Sigmoid colon (tissue), 6 donors: ENCODE measurements at regions not wholly inside any gene's neighbourhood (a gene's known extent, or its start where the extent isn't known, plus 50 kb on each side); places are given as distances from the start of the nearest gene placed in this dataset.
"Not testable (repeated sequence)": the region's sequence is repeated elsewhere in the genome, so short reads cannot be mapped to it uniquely, and the experiment has no call there.

ENCODE experiments used
- DNase-seq: peaks from one replicate; pipeline ENCODE4 v3.0.0-alpha.2; 2019
- H3K27ac ChIP-seq, 4 donors: fragments of 200-600 bp; sonication (generic); one replicate each; pipeline ENCODE4 v1.5.1; 2016 to 2019; ENCODE audit warnings: mild to moderate bottlenecking in 1 of 4
- H3K27me3 ChIP-seq, 3 donors: fragments of 200-600 bp; sonication (generic); one replicate each; pipeline ENCODE4 v1.5.1; 2019; ENCODE audit warnings: mild to moderate bottlenecking in 1 of 3
- H3K36me3 ChIP-seq, 4 donors: fragments of 200-600 bp; sonication (generic); one replicate each; pipeline ENCODE4 v1.5.1; 2016 to 2019
- H3K4me1 ChIP-seq, 4 donors: fragments of 200-600 bp; sonication (generic); one replicate each; pipeline ENCODE4 v1.5.1; 2017 to 2019
- H3K4me3 ChIP-seq, 4 donors: fragments of 200-600 bp; sonication (generic); one replicate each; pipeline ENCODE4 v1.5.1; 2017 to 2019; ENCODE audit warnings: mild to moderate bottlenecking in 2 of 4, moderate library complexity in 1 of 4
- H3K9me3 ChIP-seq, 4 donors: fragments of 200-600 bp in 3 of 4; sonication (generic) in 3 of 4; one replicate each; pipeline versions ENCODE4 v1.5.1 to v1.6.1; 2013 to 2019
- CTCF ChIP-seq, 4 experiments: fragments of 450-650 bp in 3 of 4; fragments of 200-600 bp in 1 of 4; IDR thresholded peaks; one replicate each; pipeline ENCODE4 v1.5.1; 2016 to 2019; ENCODE audit warnings: antibody characterized with exemption in 4 of 4, mild to moderate bottlenecking in 3 of 4, moderate library complexity in 2 of 4
- EP300 ChIP-seq, 4 donors: sonication (generic); formaldehyde crosslinking; IDR thresholded peaks; one replicate each; pipeline ENCODE4 v1.6.1; 2017; ENCODE audit warnings: antibody characterized with exemption in 4 of 4
- POLR2A ChIP-seq, 2 donors: fragments of 450-650 bp; IDR thresholded peaks; one replicate each; pipeline ENCODE4 v1.6.1; 2016; ENCODE audit warnings: antibody characterized with exemption in 2 of 2, mild to moderate bottlenecking in 2 of 2, moderate library complexity in 2 of 2
- POLR2AphosphoS5 ChIP-seq, 4 donors: sonication (generic); formaldehyde crosslinking; IDR thresholded peaks; one replicate each; pipeline ENCODE4 v1.6.1; 2017; ENCODE audit warnings: antibody characterized with exemption in 4 of 4
- WGBS, 2 donors: extraction: QIAGEN DNeasy Blood & Tissue Kit; methylation state at CpG; one replicate each; pipeline ENCODE4 v1.1.7; 2013; 5-methylcytosine and 5-hydroxymethylcytosine counted together
- intact Hi-C: fragments of 100-400 bp; cut with DNase I; formaldehyde crosslinking; loops from one replicate; pipeline ENCODE4 v1.15.1; 2023
- donor health status: healthy with polysubstance abuse.
- donor health status: healthy.

- Histone ChIP-seq H3K4me1 (no peaks in the 10 kb centered on the region), H3K27ac (no peak overlapping the region), H3K4me3 (no peak overlapping the region), H3K27me3 (no peaks in the 10 kb centered on the region), H3K9me3 (peaks cover 0 to 10% (median 6%) of the 10 kb centered on the region in 4 donors), H3K36me3 (no peaks in the 10 kb centered on the region)
- intact Hi-C loops: no loop called here
- 91 to 97% methylated on average over 1 of the region's 1 CpG for WGBS, 2 donors
- TF ChIP-seq EP300 (IDR thresholded peaks at IDR 0.05): no peak
- TF ChIP-seq POLR2AphosphoS5 (IDR thresholded peaks at IDR 0.05): no peak
- TF ChIP-seq CTCF (IDR thresholded peaks at IDR 0.05): no peak
- TF ChIP-seq POLR2A (IDR thresholded peaks at IDR 0.05): no peak
- DNase-seq: no peak
Measured at GRCh38 chr3:110944782-110945181, 126.8 kb upstream of the NECTIN3 start.

- DNase-seq: no peak
- no peak overlapping the region for H3K4me3 ChIP-seq
- no peak for TF ChIP-seq EP300 (IDR thresholded peaks at IDR 0.05)
- H3K27me3 ChIP-seq: no peaks in the 10 kb centered on the region
- H3K4me1 ChIP-seq: no peaks in the 10 kb centered on the region
- no peaks in the 10 kb centered on the region for H3K36me3 ChIP-seq
- intact Hi-C loops: no loop called here
- no peak overlapping the region for H3K27ac ChIP-seq
- H3K9me3 ChIP-seq: peaks cover 0 to 10% (median 6%) of the 10 kb centered on the region in 4 donors
Measured at GRCh38 chr3:110946810-110947209, 124.8 kb upstream of the NECTIN3 start.

- H3K36me3 ChIP-seq, H3K4me1 ChIP-seq, H3K9me3 ChIP-seq, DNase-seq, H3K27ac ChIP-seq, intact Hi-C loops, H3K4me3 ChIP-seq, H3K27me3 ChIP-seq: not testable (repeated sequence)
- WGBS, 2 donors: 79 to 91% methylated on average over 1 of the region's 1 CpG
Measured at GRCh38 chr3:110949194-110949593, 122.4 kb upstream of the NECTIN3 start.

GRCh38 chr3:110955301-110955880, 116.2 kb upstream of the NECTIN3 start:
- no peak for DNase-seq
- intact Hi-C loops: no loop called here
- 83 to 92% methylated on average over 4 of the region's 4 CpGs for WGBS, 2 donors
- TF ChIP-seq POLR2AphosphoS5 (IDR thresholded peaks at IDR 0.05) (no peak), POLR2A (IDR thresholded peaks at IDR 0.05) (no peak), EP300 (IDR thresholded peaks at IDR 0.05) (no peak), CTCF (IDR thresholded peaks at IDR 0.05) (no peak)
- Histone ChIP-seq H3K27ac (no peak overlapping the region), H3K36me3 (no peaks in the 10 kb centered on the region), H3K27me3 (no peaks in the 10 kb centered on the region), H3K4me1 (no peaks in the 10 kb centered on the region), H3K9me3 (no peaks in the 10 kb centered on the region), H3K4me3 (no peak overlapping the region)

- H3K4me1 ChIP-seq: no peaks in the 10 kb centered on the region
- TF ChIP-seq CTCF (IDR thresholded peaks at IDR 0.05) (no peak), POLR2AphosphoS5 (IDR thresholded peaks at IDR 0.05) (no peak), POLR2A (IDR thresholded peaks at IDR 0.05) (no peak), EP300 (IDR thresholded peaks at IDR 0.05) (no peak)
- H3K4me3 ChIP-seq: no peak overlapping the region
- no peak for DNase-seq
- WGBS, 2 donors: 92% methylated on average over 3 of the region's 3 CpGs
- H3K27ac ChIP-seq: no peak overlapping the region
- intact Hi-C loops: no loop called here
- no peaks in the 10 kb centered on the region for H3K9me3 ChIP-seq
- no peaks in the 10 kb centered on the region for H3K36me3 ChIP-seq
- no peaks in the 10 kb centered on the region for H3K27me3 ChIP-seq
Measured at GRCh38 chr3:110956081-110956480, 115.5 kb upstream of the NECTIN3 start.
